HepG2 (cell line): ENCODE measurements at regions not wholly inside any gene's neighbourhood (a gene's known extent, or its start where the extent isn't known, plus 50 kb on each side); places are given as distances from the start of the nearest gene placed in this dataset.
A peak's percentile ranks its signal among the peaks of the same experiment; 100 is the strongest.

Experiments used
- ATRX ChIP-seq: sonication (generic); formaldehyde crosslinking; IDR thresholded peaks from 2 replicates; pipeline ENCODE4 v1.4.0; 2020; ENCODE audit warnings: missing genetic modification reagents, borderline replicate concordance
- CEBPB ChIP-seq: IDR thresholded peaks from 2 replicates; pipeline ENCODE4 v1.6.1; 2011; ENCODE audit warnings: low read depth, low read length, improper control_type of control experiment, borderline replicate concordance
- CREM ChIP-seq, 2 experiments: sonication (generic) in 1 of 2; formaldehyde crosslinking in 1 of 2; IDR thresholded peaks; 2 replicates each; pipeline versions ENCODE4 v1.4.0 to v1.6.1; 2016 to 2020; ENCODE audit warnings: antibody characterized with exemption in 1 of 2, mild to moderate bottlenecking in 1 of 2, missing genetic modification reagents in 1 of 2
- DNMT1 ChIP-seq: sonication (generic); formaldehyde crosslinking; IDR thresholded peaks from 2 replicates; pipeline ENCODE4 v1.5.1; 2020; ENCODE audit warnings: mild to moderate bottlenecking, missing genetic modification reagents
- EP300 ChIP-seq, 3 experiments: sonication (generic) in 1 of 3; formaldehyde crosslinking in 1 of 3; IDR thresholded peaks; 2 replicates each; pipeline versions ENCODE4 v1.5.1 to v1.6.1; 2011 to 2020; ENCODE audit warnings: low read depth in 2 of 3, low read length in 2 of 3, borderline replicate concordance in 1 of 3, improper control_type of control experiment in 1 of 3, mild to moderate bottlenecking in 1 of 3, missing genetic modification reagents in 1 of 3, moderate library complexity in 1 of 3
- ETV5 ChIP-seq: IDR thresholded peaks from 2 replicates; pipeline ENCODE4 v1.6.1; 2018; ENCODE audit warnings: missing biosample characterization, missing genetic modification reagents, inconsistent platforms, borderline replicate concordance
- FOXA3 ChIP-seq: IDR thresholded peaks from 2 replicates; pipeline ENCODE4 v1.6.1; 2016; ENCODE audit warnings: missing genetic modification reagents, missing compliant biosample characterization
- MAFK ChIP-seq, 2 experiments: IDR thresholded peaks in 1 of 2; conservative IDR thresholded peaks in 1 of 2; 2 replicates each; pipeline ENCODE4 v1.6.1; 2011; ENCODE audit warnings: improper control_type of control experiment in 2 of 2, low read length in 2 of 2
- MED13 ChIP-seq: sonication (generic); formaldehyde crosslinking; IDR thresholded peaks from 2 replicates; pipeline ENCODE4 v1.5.0; 2020; ENCODE audit warnings: missing genetic modification reagents
- NCOA2 ChIP-seq: sonication (generic); formaldehyde crosslinking; IDR thresholded peaks from 2 replicates; pipeline ENCODE4 v1.8.0; 2022; ENCODE audit warnings: inconsistent platforms
- ONECUT2 ChIP-seq: sonication (generic); formaldehyde crosslinking; IDR thresholded peaks from 2 replicates; pipeline ENCODE4 v1.4.0; 2020; ENCODE audit warnings: missing genetic modification reagents
- PITX1 ChIP-seq: sonication (generic); formaldehyde crosslinking; IDR thresholded peaks from 2 replicates; pipeline ENCODE4 v1.5.1; 2020; ENCODE audit warnings: mild to moderate bottlenecking, missing genetic modification reagents
- PPARG ChIP-seq: conservative IDR thresholded peaks from 2 replicates; pipeline ENCODE4 v1.6.1; 2016; ENCODE audit warnings: missing biosample characterization, missing genetic modification reagents
- SOX6 ChIP-seq, 2 experiments: fragments of 450-650 bp in 1 of 2; sonication (generic) in 1 of 2; formaldehyde crosslinking in 1 of 2; IDR thresholded peaks; 2 replicates each; pipeline versions ENCODE4 v1.4.0 to v1.6.1; 2017 to 2020; ENCODE audit warnings: antibody characterized with exemption in 1 of 2, mild to moderate bottlenecking in 1 of 2, missing genetic modification reagents in 1 of 2
- SP4 ChIP-seq: sonication (generic); formaldehyde crosslinking; IDR thresholded peaks from 2 replicates; pipeline ENCODE4 v1.8.1; 2023; ENCODE audit warnings: mild to moderate bottlenecking, missing genetic modification reagents
- TCF7 ChIP-seq: sonication (generic); IDR thresholded peaks from 2 replicates; pipeline ENCODE4 v1.6.1; 2016; ENCODE audit warnings: antibody characterized with exemption, low read depth
- TEAD3 ChIP-seq: optimal IDR thresholded peaks from 2 replicates; pipeline ENCODE3; 2016; ENCODE audit warnings: borderline replicate concordance
- TOPORS ChIP-seq: sonication (generic); formaldehyde crosslinking; IDR thresholded peaks from 2 replicates; pipeline ENCODE4 v1.8.0; 2023; ENCODE audit warnings: mild to moderate bottlenecking, missing genetic modification reagents
- WIZ ChIP-seq: sonication (generic); formaldehyde crosslinking; IDR thresholded peaks from 2 replicates; pipeline ENCODE4 v1.5.1; 2020; ENCODE audit warnings: mild to moderate bottlenecking, missing genetic modification reagents
- ZNF24 ChIP-seq: fragments of 450-650 bp; IDR thresholded peaks from 2 replicates; pipeline ENCODE4 v1.6.1; 2017; ENCODE audit warnings: antibody characterized with exemption, mild to moderate bottlenecking
- ZNF292 ChIP-seq: sonication (generic); formaldehyde crosslinking; IDR thresholded peaks from 2 replicates; pipeline ENCODE4 v1.8.1; 2022; ENCODE audit warnings: mild to moderate bottlenecking, low read depth, missing genetic modification reagents, borderline replicate concordance
- ZNF614 ChIP-seq: IDR thresholded peaks from 2 replicates; pipeline ENCODE4 v1.6.1; 2018; ENCODE audit warnings: missing biosample characterization, missing genetic modification reagents, inconsistent platforms, borderline replicate concordance
- ZNF772 ChIP-seq: sonication (generic); formaldehyde crosslinking; IDR thresholded peaks from 2 replicates; pipeline ENCODE4 v1.5.0; 2020; ENCODE audit warnings: mild to moderate bottlenecking, missing genetic modification reagents
- ZNF776 ChIP-seq: sonication (generic); formaldehyde crosslinking; IDR thresholded peaks from 2 replicates; pipeline ENCODE4 v1.4.0; 2020; ENCODE audit warnings: mild to moderate bottlenecking, missing genetic modification reagents
- ZSCAN20 ChIP-seq: sonication (generic); formaldehyde crosslinking; IDR thresholded peaks from 2 replicates; pipeline ENCODE4 v1.4.0; 2020; ENCODE audit warnings: missing genetic modification reagents, mild to moderate bottlenecking, borderline replicate concordance
- TF ChIP-seq, protein P1 (sequence below): sonication (generic); formaldehyde crosslinking; IDR thresholded peaks from 2 replicates; pipeline ENCODE4 v1.4.0; 2020; ENCODE audit warnings: missing genetic modification reagents
- TF ChIP-seq, protein P2 (sequence below), 2 experiments: sonication (generic) in 1 of 2; formaldehyde crosslinking in 1 of 2; IDR thresholded peaks; 2 replicates each; pipeline versions ENCODE4 v1.4.0 to v1.6.1; 2018 to 2020; ENCODE audit warnings: missing genetic modification reagents in 2 of 2, borderline replicate concordance in 1 of 2, low read depth in 1 of 2, mild to moderate bottlenecking in 1 of 2, missing biosample characterization in 1 of 2

DNA sequence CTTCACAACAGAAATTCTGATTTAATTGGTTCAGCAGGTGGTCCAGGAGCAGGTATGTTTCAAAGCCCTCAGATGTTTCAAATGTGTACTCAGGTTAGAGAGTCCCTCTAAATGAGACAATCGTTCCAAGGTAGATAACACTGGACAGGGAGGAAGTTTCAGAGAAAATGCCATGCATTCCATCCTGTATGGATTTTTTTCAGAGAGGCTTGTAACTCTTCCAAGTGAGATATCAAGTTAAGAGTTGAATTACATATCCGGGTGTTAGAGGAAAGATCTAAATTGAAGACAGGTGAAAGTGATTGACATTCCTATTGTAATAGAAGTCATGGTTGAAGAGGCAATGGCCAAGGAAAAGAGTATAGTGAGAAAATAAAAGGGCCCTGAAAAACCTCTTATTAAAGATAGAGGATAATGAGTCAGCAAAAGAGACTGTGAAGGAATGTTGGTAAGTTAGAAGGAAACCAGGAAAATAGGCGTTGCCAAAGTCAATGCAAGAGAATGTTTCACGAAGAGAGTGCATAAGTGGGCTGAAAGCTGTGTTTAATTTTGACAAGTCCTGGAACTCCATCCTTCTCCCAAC, 105.8 kb downstream of the BMP4 start (continued):
- TF ChIP-seq SOX6 (IDR thresholded peaks at IDR 0.05) (no peak), SOX6 (CRISPR knock-in tag; IDR thresholded peaks at IDR 0.05) (peak; percentile 45; the same call in 1 of the 2 replicates), ZNF292 (no peak), MAFK (conservative IDR thresholded peaks at IDR 0.05 in 1 of 2, IDR thresholded peaks at IDR 0.05 in 1 of 2; ENCODE audit: low read length in 2 of 2) (peak; percentile 75 to 77), PPARG (CRISPR knock-in tag) (no peak), ETV5 (CRISPR knock-in tag) (peak; percentile 68; the same call in 1 of the 2 replicates), DNMT1 (CRISPR knock-in tag) (no peak), TOPORS (CRISPR knock-in tag) (no peak), ZNF614 (CRISPR knock-in tag) (0 out of 2 replicates have a peak, but pooled peaks have one; percentile 20), CEBPB (peak; percentile 88), ONECUT2 (CRISPR knock-in tag) (peak; percentile 74), TEAD3 (CRISPR knock-in tag) (peak; percentile 99), SP4 (CRISPR knock-in tag) (no peak), ZNF776 (CRISPR knock-in tag) (no peak), NCOA2 (CRISPR knock-in tag) (peak; percentile 84), CREM (IDR thresholded peaks at IDR 0.05) (peak; percentile 72), CREM (CRISPR knock-in tag; IDR thresholded peaks at IDR 0.05) (no peak), TCF7 (peak; percentile 72), WIZ (CRISPR knock-in tag) (no peak), MED13 (CRISPR knock-in tag) (0 out of 2 replicates have a peak, but pooled peaks have one; percentile 58), ZSCAN20 (CRISPR knock-in tag) (no peak), ATRX (CRISPR knock-in tag) (no peak), ZNF24 (no peak), EP300 (IDR thresholded peaks at IDR 0.05; ENCODE audit: low read depth in 2 of 2, low read length in 2 of 2) (peak in 1 of 2 experiments; percentile 85; a peak in 2 of 4 replicates), EP300 (CRISPR knock-in tag; IDR thresholded peaks at IDR 0.05; ENCODE audit: borderline replicate concordance) (no peak), PITX1 (CRISPR knock-in tag) (no peak), ZNF772 (CRISPR knock-in tag) (0 out of 2 replicates have a peak, but pooled peaks have one; percentile 26), FOXA3 (CRISPR knock-in tag) (peak; percentile 63)
- TF ChIP-seq, protein P1, sequence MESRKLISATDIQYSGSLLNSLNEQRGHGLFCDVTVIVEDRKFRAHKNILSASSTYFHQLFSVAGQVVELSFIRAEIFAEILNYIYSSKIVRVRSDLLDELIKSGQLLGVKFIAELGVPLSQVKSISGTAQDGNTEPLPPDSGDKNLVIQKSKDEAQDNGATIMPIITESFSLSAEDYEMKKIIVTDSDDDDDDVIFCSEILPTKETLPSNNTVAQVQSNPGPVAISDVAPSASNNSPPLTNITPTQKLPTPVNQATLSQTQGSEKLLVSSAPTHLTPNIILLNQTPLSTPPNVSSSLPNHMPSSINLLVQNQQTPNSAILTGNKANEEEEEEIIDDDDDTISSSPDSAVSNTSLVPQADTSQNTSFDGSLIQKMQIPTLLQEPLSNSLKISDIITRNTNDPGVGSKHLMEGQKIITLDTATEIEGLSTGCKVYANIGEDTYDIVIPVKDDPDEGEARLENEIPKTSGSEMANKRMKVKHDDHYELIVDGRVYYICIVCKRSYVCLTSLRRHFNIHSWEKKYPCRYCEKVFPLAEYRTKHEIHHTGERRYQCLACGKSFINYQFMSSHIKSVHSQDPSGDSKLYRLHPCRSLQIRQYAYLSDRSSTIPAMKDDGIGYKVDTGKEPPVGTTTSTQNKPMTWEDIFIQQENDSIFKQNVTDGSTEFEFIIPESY (CRISPR knock-in tag): no peak
- TF ChIP-seq, protein P2, sequence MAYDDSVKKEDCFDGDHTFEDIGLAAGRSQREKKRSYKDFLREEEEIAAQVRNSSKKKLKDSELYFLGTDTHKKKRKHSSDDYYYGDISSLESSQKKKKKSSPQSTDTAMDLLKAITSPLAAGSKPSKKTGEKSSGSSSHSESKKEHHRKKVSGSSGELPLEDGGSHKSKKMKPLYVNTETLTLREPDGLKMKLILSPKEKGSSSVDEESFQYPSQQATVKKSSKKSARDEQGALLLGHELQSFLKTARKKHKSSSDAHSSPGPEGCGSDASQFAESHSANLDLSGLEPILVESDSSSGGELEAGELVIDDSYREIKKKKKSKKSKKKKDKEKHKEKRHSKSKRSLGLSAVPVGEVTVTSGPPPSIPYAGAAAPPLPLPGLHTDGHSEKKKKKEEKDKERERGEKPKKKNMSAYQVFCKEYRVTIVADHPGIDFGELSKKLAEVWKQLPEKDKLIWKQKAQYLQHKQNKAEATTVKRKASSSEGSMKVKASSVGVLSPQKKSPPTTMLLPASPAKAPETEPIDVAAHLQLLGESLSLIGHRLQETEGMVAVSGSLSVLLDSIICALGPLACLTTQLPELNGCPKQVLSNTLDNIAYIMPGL (CRISPR knock-in tag; IDR thresholded peaks at IDR 0.05; ENCODE audit: borderline replicate concordance in 1 of 2, low read depth in 1 of 2): no peak
